Heart right ventricle (tissue), 16 donors: ENCODE measurements at regions not wholly inside any gene's neighbourhood (a gene's known extent, or its start where the extent isn't known, plus 50 kb on each side); places are given as distances from the start of the nearest gene placed in this dataset.

ENCODE experiments used
- ATAC-seq, 8 donors: fragments of 200-7000 bp; cut with Tn5 transposase; one replicate each; pipeline ENCODE4 v1.9.1; 2020; ENCODE audit warnings: mild to moderate bottlenecking in 8 of 8, moderate library complexity in 8 of 8, moderate number of reproducible peaks in 1 of 8
- DNase-seq, 2 donors: peaks; one replicate each; pipeline ENCODE4 v3.0.0-alpha.2; 2020
- H3K27ac ChIP-seq, 10 donors: fragments of 200-600 bp; sonication (generic) in 2 of 10; one replicate each; pipeline versions ENCODE4 v1.5.0 to v1.8.0; 2020 to 2022; ENCODE audit warnings: mild to moderate bottlenecking in 3 of 10
- H3K27me3 ChIP-seq, 7 donors: fragments of 200-600 bp; one replicate each; pipeline ENCODE4 v1.8.0; 2021 to 2022; ENCODE audit warnings: mild to moderate bottlenecking in 2 of 7
- H3K36me3 ChIP-seq, 9 donors: fragments of 200-600 bp; sonication (generic) in 1 of 9; one replicate each; pipeline versions ENCODE4 v1.5.0 to v1.8.0; 2020 to 2022; ENCODE audit warnings: mild to moderate bottlenecking in 2 of 9
- H3K4me1 ChIP-seq, 9 donors: fragments of 200-600 bp; sonication (generic) in 1 of 9; one replicate each; pipeline versions ENCODE4 v1.5.0 to v1.8.0; 2020 to 2022; ENCODE audit warnings: mild to moderate bottlenecking in 4 of 9
- H3K4me3 ChIP-seq, 10 donors: fragments of 200-600 bp; sonication (generic) in 2 of 10; one replicate each; pipeline versions ENCODE4 v1.5.0 to v1.8.0; 2020 to 2022; ENCODE audit warnings: mild to moderate bottlenecking in 7 of 10, moderate library complexity in 2 of 10
- H3K9me3 ChIP-seq, 11 donors: fragments of 200-600 bp in 10 of 11; sonication (generic) in 2 of 11; one replicate each; pipeline versions ENCODE4 v1.5.0 to v1.8.0; 2013 to 2022; ENCODE audit warnings: mild to moderate bottlenecking in 2 of 11, control low read depth in 1 of 11, moderate library complexity in 1 of 11
- WGBS, 2 donors: extraction: QIAGEN DNeasy Blood & Tissue Kit; methylation state at CpG; one replicate each; pipeline ENCODE4 v1.1.7; 2013; ENCODE audit warnings: inconsistent platforms in 1 of 2; 5-methylcytosine and 5-hydroxymethylcytosine counted together
- intact Hi-C, 10 donors: fragments of 100-400 bp; cut with DNase I; formaldehyde crosslinking; loops; one replicate each; pipeline versions ENCODE4 v1.11.1 to v1.14.2; 2022
- TF ChIP-seq, protein P1 (sequence below), 9 donors: fragments of 200-600 bp; sonication (generic) in 2 of 9; IDR thresholded peaks; one replicate each; pipeline versions ENCODE4 v1.5.0 to v1.8.0; 2021 to 2022; ENCODE audit warnings: antibody characterized with exemption in 9 of 9, mild to moderate bottlenecking in 5 of 9, moderate library complexity in 1 of 9
- donor health status: Arrhythmogenic right ventricular cardiomyopathy.
- donor health status: ischemic (EF 13 %, LVEDD 7.1; RV severe dilation, severe dysfunction).
- donor health status: healthy with polysubstance abuse.
- donor health status: DM: no; HTN: yes; CAD: no.
- donor health status: DM: no; HTN: no; CAD: no.
- donor health status: ischemic (EF 25% LVEDD 6.9; RV normal size, moderate dysfunction).
- donor health status: ischemic (EF 25% LVEDD 5.7; RV mildly dilated, moderate dysfunction).
- donor health status: healthy.
- donor health status: DM: yes; HTN: yes; CAD: no.
- donor health status: Ischemic cardiomyopathy.
- donor health status: ischemic (EF 35%, LVEDD 5.7; RV mildly dilated, moderate dysfunction).
- donor health status: nonischemic (EF 11% LVEDD 7.7; RV severe dilation, severe dysfunction).
- donor health status: DM: yes; HTN: yes; CAD: no.
- donor health status: PGD.
- donor health status: ischemic (EF 29% LVEDD 5.4; RV normal size, mild dysfunction).
- donor health status: nonischemic (EF 23%, LVEDD 6.1; RV moderate dilation, normal function).

DNA sequence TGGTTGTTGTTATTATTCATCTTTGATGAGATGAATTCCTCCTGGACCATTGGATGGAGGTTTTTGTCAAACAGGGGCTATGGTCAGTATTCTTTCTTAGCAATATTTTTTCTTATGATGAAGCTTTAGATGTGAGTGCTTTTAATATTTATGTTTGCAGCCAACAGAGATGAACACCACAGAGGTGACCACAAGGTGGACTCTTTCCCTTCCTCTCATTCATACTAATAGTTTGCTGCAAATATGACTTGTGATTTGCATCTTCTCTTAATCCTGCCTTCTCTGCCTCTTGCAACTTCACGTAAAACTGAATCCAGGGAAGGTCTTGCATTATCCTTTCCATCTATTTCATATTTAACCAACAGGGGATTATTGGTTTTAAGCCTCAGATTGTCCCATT, 473.1 kb upstream of the UBE2E2 start:
- WGBS, 2 donors: 35 to 39% methylated on average over 1 of the region's 1 CpG

DNA sequence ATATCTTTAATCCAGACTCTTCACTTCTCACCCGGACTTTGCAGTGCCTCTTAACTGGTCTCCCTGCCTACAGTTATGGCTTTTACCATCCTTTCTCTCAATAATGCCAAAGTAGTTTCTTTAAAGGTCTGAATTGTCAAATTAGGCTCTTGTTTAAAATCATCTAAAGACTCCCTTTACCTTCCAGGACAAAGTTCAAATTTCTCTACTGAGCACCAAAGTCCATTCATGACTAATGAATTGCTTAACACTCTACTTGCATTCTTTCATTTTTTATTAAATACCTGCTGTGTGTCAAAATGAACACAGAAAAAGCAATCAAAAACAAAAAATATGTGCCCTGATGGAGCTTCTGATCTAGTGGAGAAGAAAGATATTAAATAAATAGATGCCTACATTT, 472.4 kb upstream of the UBE2E2 start:
- Histone ChIP-seq H3K9me3 (no peaks in the 10 kb centered on the region), H3K36me3 (no peaks in the 10 kb centered on the region), H3K4me3 (no peak overlapping the region), H3K4me1 (no peaks in the 10 kb centered on the region), H3K27ac (no peak overlapping the region), H3K27me3 (no peaks in the 10 kb centered on the region)
- no peak for ATAC-seq
- TF ChIP-seq, protein P1, sequence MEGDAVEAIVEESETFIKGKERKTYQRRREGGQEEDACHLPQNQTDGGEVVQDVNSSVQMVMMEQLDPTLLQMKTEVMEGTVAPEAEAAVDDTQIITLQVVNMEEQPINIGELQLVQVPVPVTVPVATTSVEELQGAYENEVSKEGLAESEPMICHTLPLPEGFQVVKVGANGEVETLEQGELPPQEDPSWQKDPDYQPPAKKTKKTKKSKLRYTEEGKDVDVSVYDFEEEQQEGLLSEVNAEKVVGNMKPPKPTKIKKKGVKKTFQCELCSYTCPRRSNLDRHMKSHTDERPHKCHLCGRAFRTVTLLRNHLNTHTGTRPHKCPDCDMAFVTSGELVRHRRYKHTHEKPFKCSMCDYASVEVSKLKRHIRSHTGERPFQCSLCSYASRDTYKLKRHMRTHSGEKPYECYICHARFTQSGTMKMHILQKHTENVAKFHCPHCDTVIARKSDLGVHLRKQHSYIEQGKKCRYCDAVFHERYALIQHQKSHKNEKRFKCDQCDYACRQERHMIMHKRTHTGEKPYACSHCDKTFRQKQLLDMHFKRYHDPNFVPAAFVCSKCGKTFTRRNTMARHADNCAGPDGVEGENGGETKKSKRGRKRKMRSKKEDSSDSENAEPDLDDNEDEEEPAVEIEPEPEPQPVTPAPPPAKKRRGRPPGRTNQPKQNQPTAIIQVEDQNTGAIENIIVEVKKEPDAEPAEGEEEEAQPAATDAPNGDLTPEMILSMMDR (IDR thresholded peaks at IDR 0.05): no peak
- intact Hi-C loops: no loop called here
- DNase-seq: no peak
- WGBS, 2 donors: 60 to 77% methylated on average over 1 of the region's 1 CpG

More for the DNA sequence above, 473.1 kb upstream of the UBE2E2 start:
- ATAC-seq: no peak
- Histone ChIP-seq H3K27me3 (no peaks in the 10 kb centered on the region), H3K27ac (no peak overlapping the region), H3K9me3 (no peaks in the 10 kb centered on the region), H3K4me3 (no peak overlapping the region), H3K4me1 (no peaks in the 10 kb centered on the region), H3K36me3 (no peaks in the 10 kb centered on the region)
- TF ChIP-seq, protein P1 (IDR thresholded peaks at IDR 0.05): peak in 4 of 9 donors; percentile 19 to 44 (median 24)
- intact Hi-C loops: no loop called here
- DNase-seq: no peak

DNA sequence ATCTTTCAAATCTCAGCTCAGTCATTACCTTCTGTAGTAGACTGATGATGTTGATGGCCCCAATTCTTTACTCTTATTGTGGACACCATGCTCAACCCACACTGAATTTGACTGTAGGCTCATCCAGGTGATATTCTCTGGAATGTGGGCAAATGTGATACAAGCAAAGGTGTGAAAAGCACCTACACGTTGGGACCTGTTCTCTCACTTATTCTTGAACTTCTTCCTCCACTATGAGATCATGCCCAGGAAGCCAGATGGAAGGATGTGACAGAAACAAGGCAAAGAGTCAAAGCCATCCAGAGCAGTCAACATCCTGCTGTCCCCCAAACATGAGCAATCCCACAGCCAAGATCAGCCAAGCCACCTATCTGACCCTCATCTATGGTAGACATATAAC, 471.2 kb upstream of the UBE2E2 start:
- intact Hi-C loops: no loop called here
- ATAC-seq: no peak
- WGBS, 2 donors: 56 to 57% methylated on average over 1 of the region's 1 CpG
- Histone ChIP-seq H3K27ac (no peak overlapping the region), H3K36me3 (no peaks in the 10 kb centered on the region), H3K27me3 (no peaks in the 10 kb centered on the region), H3K4me1 (no peaks in the 10 kb centered on the region), H3K9me3 (no peaks in the 10 kb centered on the region), H3K4me3 (no peak overlapping the region)
- no peak for DNase-seq
- TF ChIP-seq, protein P1 (IDR thresholded peaks at IDR 0.05): no peak

DNA sequence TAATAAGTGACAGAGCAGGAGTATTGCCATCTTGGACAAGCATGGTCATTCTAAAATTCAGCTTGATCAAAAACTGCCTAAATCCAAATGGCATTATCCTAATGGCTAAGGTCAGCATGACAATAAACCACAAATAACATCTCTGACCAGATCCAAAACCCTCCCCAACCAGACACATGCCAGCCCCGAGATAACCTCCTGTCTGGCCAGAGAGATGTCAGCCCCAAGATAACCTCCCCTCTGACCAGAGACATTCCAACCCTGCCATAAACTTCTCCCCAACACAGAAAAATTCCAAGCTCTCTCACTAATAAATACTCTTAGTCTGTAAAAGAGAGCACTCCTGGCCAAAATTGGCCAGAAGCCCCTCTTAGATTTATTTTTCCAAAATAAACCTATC, 470.5 kb upstream of the UBE2E2 start:
- ATAC-seq (no peak), DNase-seq (no peak)
- TF ChIP-seq, protein P1 (IDR thresholded peaks at IDR 0.05): no peak
- H3K36me3 ChIP-seq: no peaks in the 10 kb centered on the region
- H3K27me3 ChIP-seq: no peaks in the 10 kb centered on the region
- 16 to 34% methylated on average over 1 of the region's 1 CpG for WGBS, 2 donors
- no peak overlapping the region for H3K4me3 ChIP-seq
- intact Hi-C loops: no loop called here
- no peaks in the 10 kb centered on the region for H3K4me1 ChIP-seq
- no peaks in the 10 kb centered on the region for H3K9me3 ChIP-seq
- no peak overlapping the region for H3K27ac ChIP-seq

DNA sequence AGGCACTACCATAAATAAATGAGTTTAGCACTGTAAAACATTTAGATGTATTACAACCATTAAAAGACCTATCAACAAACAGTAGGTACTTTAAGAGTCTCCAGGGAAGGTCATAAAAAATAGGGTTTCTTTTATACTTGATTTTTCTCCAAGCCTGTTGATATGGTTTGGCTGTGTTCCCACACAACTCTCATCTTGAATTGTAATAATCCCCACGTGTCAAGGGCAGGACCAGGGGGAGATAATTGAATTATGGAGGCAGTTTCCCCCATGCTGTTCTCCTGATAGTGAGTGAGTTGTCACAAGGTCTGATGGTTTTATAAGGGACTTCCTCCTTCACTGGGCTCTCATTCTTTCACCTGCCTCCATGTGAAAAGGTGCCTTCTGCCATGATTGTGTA, 468.9 kb upstream of the UBE2E2 start:
- TF ChIP-seq, protein P1 (IDR thresholded peaks at IDR 0.05): no peak
- Histone ChIP-seq H3K9me3 (peaks cover 0 to 7% (median 0%) of the 10 kb centered on the region in 11 donors), H3K4me1 (no peaks in the 10 kb centered on the region), H3K36me3 (no peaks in the 10 kb centered on the region), H3K4me3 (no peak overlapping the region), H3K27me3 (no peaks in the 10 kb centered on the region), H3K27ac (no peak overlapping the region)
- ATAC-seq (no peak), DNase-seq (no peak)
- WGBS, 2 donors: 6 to 11% methylated on average over 1 of the region's 1 CpG
- intact Hi-C loops: no loop called here
